ENCODE measurements at regions not wholly inside any gene's neighbourhood (a gene's known extent, or its start where the extent isn't known, plus 50 kb on each side); places are given as distances from the start of the nearest gene placed in this dataset.

DNA sequence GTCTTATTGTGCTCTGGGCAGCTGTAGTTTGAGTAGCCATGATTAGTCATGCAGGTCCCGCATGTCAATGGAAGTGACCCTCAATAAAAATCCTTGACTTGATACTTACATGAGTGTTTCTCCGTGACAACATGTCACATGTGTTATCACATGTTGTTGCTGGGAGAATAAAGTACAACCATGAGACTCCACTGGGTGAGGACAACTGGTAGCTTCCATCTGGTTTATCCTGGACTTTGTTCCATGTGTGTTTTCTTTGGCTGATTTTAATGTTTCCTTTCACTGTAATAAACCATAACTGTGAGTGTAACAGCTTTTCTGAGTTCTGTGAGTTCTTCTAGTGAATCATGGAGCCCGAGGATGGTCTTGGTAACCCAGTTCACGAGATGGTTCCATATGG is 63.1 kb upstream of the NDN start:
- Histone ChIP-seq H3K79me2 (ENCODE audit: low read depth) (no peaks in the 10 kb centered on the region), H4K20me1 (ENCODE audit: insufficient read depth) (no peaks in the 10 kb centered on the region), H3K4me1 (replicated peaks; ENCODE audit: insufficient read depth) (no peaks in the 10 kb centered on the region), H3K4me3 (no peak overlapping the region), H3K27ac (no peak overlapping the region), H3K9me2 (ENCODE audit: insufficient read depth) (no peaks in the 10 kb centered on the region), H3K36me3 (ENCODE audit: low read depth) (no peaks in the 10 kb centered on the region), H3F3A (ENCODE audit: insufficient read depth, low read depth) (no peaks in the 10 kb centered on the region), H2AFZ (no peak overlapping the region), H3K4me2 (no peak overlapping the region), H3K9me3 (ENCODE audit: insufficient read depth, low read depth) (no peaks in the 10 kb centered on the region), H3K27me3 (ENCODE audit: insufficient read depth, low read depth) (no peaks in the 10 kb centered on the region)
- DNase-seq = no peak
- ChIA-PET CTCF (no interaction called here), POLR2A (ENCODE audit: unreplicated experiment) (no interaction called here)
- intact Hi-C loops (cut with micrococcal nuclease; ENCODE audit: unreplicated experiment) = no loop called here
- BruUV-seq (replicated peaks) = no TSS peak
- no peak for TF ChIP-seq CTCF (conservative IDR thresholded peaks at IDR 0.05)
- TF ChIP-seq EZH2 (IDR thresholded peaks at IDR 0.05; ENCODE audit: low read depth) = no peak

DNA sequence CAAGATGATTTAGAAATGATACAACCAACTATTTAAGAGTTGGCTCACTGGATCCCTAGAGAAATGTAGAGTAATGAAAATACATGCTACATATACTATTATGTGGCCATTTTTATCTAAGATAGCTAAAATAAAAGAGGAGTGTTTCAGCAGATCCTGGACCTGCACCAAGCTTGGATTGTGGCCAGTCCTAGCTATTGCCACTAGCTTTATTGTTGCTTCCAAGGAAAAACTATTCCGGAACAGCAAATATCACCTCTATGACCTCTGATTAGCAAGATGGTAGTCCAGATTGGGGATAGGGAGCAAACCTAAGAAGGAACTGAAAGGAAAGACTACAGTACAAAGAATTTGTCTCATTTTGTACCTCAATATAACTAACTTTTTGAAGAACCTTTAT is 63.7 kb upstream of the NDN start:
- POLR2A ChIA-PET (ENCODE audit: unreplicated experiment) = no interaction called here
- BruUV-seq (replicated peaks) = no TSS peak
- H3K9me3 ChIP-seq (ENCODE audit: insufficient read depth, low read depth) = no peaks in the 10 kb centered on the region

DNA sequence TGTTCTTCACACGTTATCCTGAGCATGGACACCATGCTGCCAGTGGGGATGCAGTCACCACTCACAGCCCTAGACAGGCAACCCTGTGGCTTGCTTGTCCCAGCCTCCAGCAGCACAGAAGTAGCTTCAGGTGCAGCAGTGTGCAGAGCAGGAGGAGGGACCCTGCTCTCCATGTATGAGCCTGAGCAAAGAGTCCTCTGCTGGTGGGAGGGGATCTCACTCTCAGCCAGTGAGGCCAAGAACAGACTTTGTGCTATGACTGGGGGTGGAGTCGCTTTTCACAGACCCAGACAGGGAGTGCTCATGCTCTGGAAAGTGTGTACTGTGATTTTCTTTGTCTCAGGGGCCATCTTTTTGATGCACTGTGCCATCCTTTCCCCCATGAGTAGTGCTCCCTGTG is 66.1 kb upstream of the NDN start:
- BruUV-seq (replicated peaks) = no TSS peak
- Histone ChIP-seq H3K9me2 (ENCODE audit: insufficient read depth) (no peaks in the 10 kb centered on the region), H3K4me3 (no peak overlapping the region), H3K4me1 (replicated peaks; ENCODE audit: insufficient read depth) (no peaks in the 10 kb centered on the region), H3K27me3 (ENCODE audit: insufficient read depth, low read depth) (no peaks in the 10 kb centered on the region), H4K20me1 (ENCODE audit: insufficient read depth) (no peaks in the 10 kb centered on the region), H3F3A (ENCODE audit: insufficient read depth, low read depth) (no peaks in the 10 kb centered on the region), H3K9me3 (ENCODE audit: insufficient read depth, low read depth) (no peaks in the 10 kb centered on the region), H3K4me2 (no peak overlapping the region), H3K79me2 (ENCODE audit: low read depth) (no peaks in the 10 kb centered on the region), H3K36me3 (ENCODE audit: low read depth) (no peaks in the 10 kb centered on the region), H2AFZ (no peak overlapping the region), H3K27ac (no peak overlapping the region)
- no peak for DNase-seq
- intact Hi-C loops (cut with micrococcal nuclease; ENCODE audit: unreplicated experiment) = no loop called here
- POLR2A ChIA-PET (ENCODE audit: unreplicated experiment) = no interaction called here
- CTCF ChIA-PET = no interaction called here
- TF ChIP-seq EZH2 (IDR thresholded peaks at IDR 0.05; ENCODE audit: low read depth) (no peak), CTCF (conservative IDR thresholded peaks at IDR 0.05) (no peak)

More for the DNA sequence above, 63.7 kb upstream of the NDN start:
- H3F3A ChIP-seq (ENCODE audit: insufficient read depth, low read depth) = no peaks in the 10 kb centered on the region
- intact Hi-C loops (cut with micrococcal nuclease; ENCODE audit: unreplicated experiment) = no loop called here
- no peaks in the 10 kb centered on the region for H3K79me2 ChIP-seq (ENCODE audit: low read depth)
- no peak overlapping the region for H3K27ac ChIP-seq
- H3K36me3 ChIP-seq (ENCODE audit: low read depth) = no peaks in the 10 kb centered on the region
- H3K4me3 ChIP-seq = no peak overlapping the region
- H2AFZ ChIP-seq = no peak overlapping the region
- no peak for DNase-seq
- no peaks in the 10 kb centered on the region for H4K20me1 ChIP-seq (ENCODE audit: insufficient read depth)
- H3K9me2 ChIP-seq (ENCODE audit: insufficient read depth) = no peaks in the 10 kb centered on the region
- CTCF ChIA-PET = no interaction called here
- H3K4me1 ChIP-seq (replicated peaks; ENCODE audit: insufficient read depth) = no peaks in the 10 kb centered on the region
- TF ChIP-seq CTCF (conservative IDR thresholded peaks at IDR 0.05) (no peak), EZH2 (IDR thresholded peaks at IDR 0.05; ENCODE audit: low read depth) (no peak)
- no peak overlapping the region for H3K4me2 ChIP-seq
- H3K27me3 ChIP-seq (ENCODE audit: insufficient read depth, low read depth) = no peaks in the 10 kb centered on the region

Data from PC-9 (cell line).